Vagina (tissue), 2 donors: ENCODE measurements at regions not wholly inside any gene's neighbourhood (a gene's known extent, or its start where the extent isn't known, plus 50 kb on each side); places are given as distances from the start of the nearest gene placed in this dataset.

ENCODE experiments used
- DNase-seq, 2 donors: peaks; one replicate each; pipeline ENCODE4 v3.0.0-alpha.2; 2017; ENCODE audit errors: extremely low spot score in 2 of 2
- H3K27ac ChIP-seq: fragments of 200-600 bp; sonication (generic); one replicate; pipeline ENCODE4 v1.5.1; 2019
- H3K27me3 ChIP-seq: fragments of 200-600 bp; sonication (generic); one replicate; pipeline ENCODE4 v1.5.1; 2019
- H3K36me3 ChIP-seq, 2 donors: fragments of 200-600 bp; sonication (generic); one replicate each; pipeline ENCODE4 v1.5.1; 2017 to 2019
- H3K4me1 ChIP-seq: fragments of 200-600 bp; sonication (generic); one replicate; pipeline ENCODE4 v1.5.1; 2019
- H3K4me3 ChIP-seq, 2 donors: fragments of 200-600 bp; sonication (generic); 1 replicate in 1 of 2; 2 replicates in 1 of 2; pipeline ENCODE4 v1.5.1; 2016 to 2019
- H3K9me3 ChIP-seq: fragments of 200-600 bp; sonication (generic); one replicate; pipeline ENCODE4 v1.5.1; 2019
- CTCF ChIP-seq, 3 experiments: fragments of 450-650 bp in 2 of 3; fragments of 200-600 bp in 1 of 3; sonication (generic) in 1 of 3; IDR thresholded peaks; one replicate each; pipeline ENCODE4 v1.5.1; 2017 to 2019; ENCODE audit warnings: antibody characterized with exemption in 3 of 3, mild to moderate bottlenecking in 2 of 3, moderate library complexity in 2 of 3
- POLR2A ChIP-seq, 2 donors: fragments of 450-650 bp; IDR thresholded peaks; one replicate each; pipeline ENCODE4 v1.6.1; 2017; ENCODE audit warnings: antibody characterized with exemption in 2 of 2, mild to moderate bottlenecking in 2 of 2, moderate library complexity in 2 of 2
- POLR2AphosphoS5 ChIP-seq, 2 donors: sonication (generic); formaldehyde crosslinking; IDR thresholded peaks; one replicate each; pipeline ENCODE4 v1.9.0; 2017; ENCODE audit warnings: antibody characterized with exemption in 2 of 2, mild to moderate bottlenecking in 2 of 2, low read depth in 1 of 2; ENCODE audit not compliant: insufficient read depth in 1 of 2
- intact Hi-C: fragments of 100-400 bp; cut with DNase I; formaldehyde crosslinking; loops from one replicate; pipeline ENCODE4 v1.15.1; 2023

GRCh38 chr15:93780073-93780472 is 451.3 kb upstream of the MCTP2 start:
- DNase-seq, result no peak
- Histone ChIP-seq H3K36me3 (no peaks in the 10 kb centered on the region), H3K9me3 (no peaks in the 10 kb centered on the region), H3K27ac (no peak overlapping the region), H3K4me3 (no peak overlapping the region), H3K27me3 (no peaks in the 10 kb centered on the region), H3K4me1 (no peaks in the 10 kb centered on the region)
- no peak for TF ChIP-seq POLR2AphosphoS5 (IDR thresholded peaks at IDR 0.05; ENCODE audit: insufficient read depth in 1 of 2, low read depth in 1 of 2)
- no peak for TF ChIP-seq CTCF (IDR thresholded peaks at IDR 0.05)
- no peak for TF ChIP-seq POLR2A (IDR thresholded peaks at IDR 0.05)
- intact Hi-C loops, result no loop called here

- H3K9me3 ChIP-seq, result no peaks in the 10 kb centered on the region
- no peak overlapping the region for H3K4me3 ChIP-seq
- TF ChIP-seq POLR2A (IDR thresholded peaks at IDR 0.05), result no peak
- no peak for TF ChIP-seq POLR2AphosphoS5 (IDR thresholded peaks at IDR 0.05; ENCODE audit: insufficient read depth in 1 of 2, low read depth in 1 of 2)
- no peak for TF ChIP-seq CTCF (IDR thresholded peaks at IDR 0.05)
- H3K27ac ChIP-seq, result no peak overlapping the region
- no peaks in the 10 kb centered on the region for H3K27me3 ChIP-seq
- intact Hi-C loops, result no loop called here
- H3K4me1 ChIP-seq, result no peaks in the 10 kb centered on the region
- no peak for DNase-seq
- H3K36me3 ChIP-seq, result no peaks in the 10 kb centered on the region
Observed at GRCh38 chr15:93779341-93779740, 452.0 kb upstream of the MCTP2 start.

- Histone ChIP-seq H3K4me1 (no peaks in the 10 kb centered on the region), H3K9me3 (no peaks in the 10 kb centered on the region), H3K27me3 (no peaks in the 10 kb centered on the region), H3K36me3 (no peaks in the 10 kb centered on the region), H3K27ac (no peak overlapping the region), H3K4me3 (no peak overlapping the region)
- TF ChIP-seq POLR2AphosphoS5 (IDR thresholded peaks at IDR 0.05; ENCODE audit: insufficient read depth in 1 of 2, low read depth in 1 of 2) (peak in 1 of 2 donors; percentile 28), CTCF (IDR thresholded peaks at IDR 0.05) (no peak)
- intact Hi-C loops, result no loop called here
- no peak for DNase-seq
Observed at GRCh38 chr15:93771196-93772030, 459.9 kb upstream of the MCTP2 start.

- intact Hi-C loops, result no loop called here
- DNase-seq, result no peak
Observed at GRCh38 chr15:93770788-93771187, 460.6 kb upstream of the MCTP2 start.

More at GRCh38 chr15:93770788-93771187, 460.6 kb upstream of the MCTP2 start:
- Histone ChIP-seq H3K27me3 (no peaks in the 10 kb centered on the region), H3K27ac (no peak overlapping the region), H3K9me3 (no peaks in the 10 kb centered on the region), H3K36me3 (no peaks in the 10 kb centered on the region), H3K4me1 (no peaks in the 10 kb centered on the region), H3K4me3 (no peak overlapping the region)
- TF ChIP-seq POLR2A (IDR thresholded peaks at IDR 0.05) (no peak), CTCF (IDR thresholded peaks at IDR 0.05) (no peak), POLR2AphosphoS5 (IDR thresholded peaks at IDR 0.05; ENCODE audit: insufficient read depth in 1 of 2, low read depth in 1 of 2) (no peak)
